H1 (cell line): ENCODE measurements at regions not wholly inside any gene's neighbourhood (a gene's known extent, or its start where the extent isn't known, plus 50 kb on each side); places are given as distances from the start of the nearest gene placed in this dataset.

Experiments
- TF ChIP-seq, protein P1 (sequence below): fragments of 300-600 bp; sonication (generic); IDR thresholded peaks from 2 replicates; pipeline ENCODE4 v1.7.1; 2012; ENCODE audit warnings: low read length, moderate library complexity, mild to moderate bottlenecking, inconsistent platforms; ENCODE audit not compliant: insufficient replicate concordance

DNA sequence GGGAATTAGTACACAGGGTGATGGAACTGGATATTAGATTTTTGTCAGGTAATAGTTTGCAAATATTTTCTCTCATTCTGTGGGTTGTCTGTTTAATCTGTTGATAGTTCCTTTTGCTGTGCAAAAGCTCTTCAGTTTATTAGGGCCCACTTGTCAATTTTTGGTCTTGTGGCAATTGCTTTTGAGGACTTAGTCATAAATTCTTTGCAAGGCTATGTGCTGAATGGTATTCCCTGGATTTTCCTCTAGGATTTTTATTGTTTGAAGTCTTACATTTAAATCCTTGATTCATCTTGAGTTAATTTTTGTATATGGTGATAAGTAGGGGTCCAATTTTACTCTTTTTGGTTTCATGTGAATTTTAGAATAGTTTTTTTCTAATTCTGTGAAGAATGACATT lies 111.3 kb downstream of the ARRDC4 start (continued):
- TF ChIP-seq, protein P1, sequence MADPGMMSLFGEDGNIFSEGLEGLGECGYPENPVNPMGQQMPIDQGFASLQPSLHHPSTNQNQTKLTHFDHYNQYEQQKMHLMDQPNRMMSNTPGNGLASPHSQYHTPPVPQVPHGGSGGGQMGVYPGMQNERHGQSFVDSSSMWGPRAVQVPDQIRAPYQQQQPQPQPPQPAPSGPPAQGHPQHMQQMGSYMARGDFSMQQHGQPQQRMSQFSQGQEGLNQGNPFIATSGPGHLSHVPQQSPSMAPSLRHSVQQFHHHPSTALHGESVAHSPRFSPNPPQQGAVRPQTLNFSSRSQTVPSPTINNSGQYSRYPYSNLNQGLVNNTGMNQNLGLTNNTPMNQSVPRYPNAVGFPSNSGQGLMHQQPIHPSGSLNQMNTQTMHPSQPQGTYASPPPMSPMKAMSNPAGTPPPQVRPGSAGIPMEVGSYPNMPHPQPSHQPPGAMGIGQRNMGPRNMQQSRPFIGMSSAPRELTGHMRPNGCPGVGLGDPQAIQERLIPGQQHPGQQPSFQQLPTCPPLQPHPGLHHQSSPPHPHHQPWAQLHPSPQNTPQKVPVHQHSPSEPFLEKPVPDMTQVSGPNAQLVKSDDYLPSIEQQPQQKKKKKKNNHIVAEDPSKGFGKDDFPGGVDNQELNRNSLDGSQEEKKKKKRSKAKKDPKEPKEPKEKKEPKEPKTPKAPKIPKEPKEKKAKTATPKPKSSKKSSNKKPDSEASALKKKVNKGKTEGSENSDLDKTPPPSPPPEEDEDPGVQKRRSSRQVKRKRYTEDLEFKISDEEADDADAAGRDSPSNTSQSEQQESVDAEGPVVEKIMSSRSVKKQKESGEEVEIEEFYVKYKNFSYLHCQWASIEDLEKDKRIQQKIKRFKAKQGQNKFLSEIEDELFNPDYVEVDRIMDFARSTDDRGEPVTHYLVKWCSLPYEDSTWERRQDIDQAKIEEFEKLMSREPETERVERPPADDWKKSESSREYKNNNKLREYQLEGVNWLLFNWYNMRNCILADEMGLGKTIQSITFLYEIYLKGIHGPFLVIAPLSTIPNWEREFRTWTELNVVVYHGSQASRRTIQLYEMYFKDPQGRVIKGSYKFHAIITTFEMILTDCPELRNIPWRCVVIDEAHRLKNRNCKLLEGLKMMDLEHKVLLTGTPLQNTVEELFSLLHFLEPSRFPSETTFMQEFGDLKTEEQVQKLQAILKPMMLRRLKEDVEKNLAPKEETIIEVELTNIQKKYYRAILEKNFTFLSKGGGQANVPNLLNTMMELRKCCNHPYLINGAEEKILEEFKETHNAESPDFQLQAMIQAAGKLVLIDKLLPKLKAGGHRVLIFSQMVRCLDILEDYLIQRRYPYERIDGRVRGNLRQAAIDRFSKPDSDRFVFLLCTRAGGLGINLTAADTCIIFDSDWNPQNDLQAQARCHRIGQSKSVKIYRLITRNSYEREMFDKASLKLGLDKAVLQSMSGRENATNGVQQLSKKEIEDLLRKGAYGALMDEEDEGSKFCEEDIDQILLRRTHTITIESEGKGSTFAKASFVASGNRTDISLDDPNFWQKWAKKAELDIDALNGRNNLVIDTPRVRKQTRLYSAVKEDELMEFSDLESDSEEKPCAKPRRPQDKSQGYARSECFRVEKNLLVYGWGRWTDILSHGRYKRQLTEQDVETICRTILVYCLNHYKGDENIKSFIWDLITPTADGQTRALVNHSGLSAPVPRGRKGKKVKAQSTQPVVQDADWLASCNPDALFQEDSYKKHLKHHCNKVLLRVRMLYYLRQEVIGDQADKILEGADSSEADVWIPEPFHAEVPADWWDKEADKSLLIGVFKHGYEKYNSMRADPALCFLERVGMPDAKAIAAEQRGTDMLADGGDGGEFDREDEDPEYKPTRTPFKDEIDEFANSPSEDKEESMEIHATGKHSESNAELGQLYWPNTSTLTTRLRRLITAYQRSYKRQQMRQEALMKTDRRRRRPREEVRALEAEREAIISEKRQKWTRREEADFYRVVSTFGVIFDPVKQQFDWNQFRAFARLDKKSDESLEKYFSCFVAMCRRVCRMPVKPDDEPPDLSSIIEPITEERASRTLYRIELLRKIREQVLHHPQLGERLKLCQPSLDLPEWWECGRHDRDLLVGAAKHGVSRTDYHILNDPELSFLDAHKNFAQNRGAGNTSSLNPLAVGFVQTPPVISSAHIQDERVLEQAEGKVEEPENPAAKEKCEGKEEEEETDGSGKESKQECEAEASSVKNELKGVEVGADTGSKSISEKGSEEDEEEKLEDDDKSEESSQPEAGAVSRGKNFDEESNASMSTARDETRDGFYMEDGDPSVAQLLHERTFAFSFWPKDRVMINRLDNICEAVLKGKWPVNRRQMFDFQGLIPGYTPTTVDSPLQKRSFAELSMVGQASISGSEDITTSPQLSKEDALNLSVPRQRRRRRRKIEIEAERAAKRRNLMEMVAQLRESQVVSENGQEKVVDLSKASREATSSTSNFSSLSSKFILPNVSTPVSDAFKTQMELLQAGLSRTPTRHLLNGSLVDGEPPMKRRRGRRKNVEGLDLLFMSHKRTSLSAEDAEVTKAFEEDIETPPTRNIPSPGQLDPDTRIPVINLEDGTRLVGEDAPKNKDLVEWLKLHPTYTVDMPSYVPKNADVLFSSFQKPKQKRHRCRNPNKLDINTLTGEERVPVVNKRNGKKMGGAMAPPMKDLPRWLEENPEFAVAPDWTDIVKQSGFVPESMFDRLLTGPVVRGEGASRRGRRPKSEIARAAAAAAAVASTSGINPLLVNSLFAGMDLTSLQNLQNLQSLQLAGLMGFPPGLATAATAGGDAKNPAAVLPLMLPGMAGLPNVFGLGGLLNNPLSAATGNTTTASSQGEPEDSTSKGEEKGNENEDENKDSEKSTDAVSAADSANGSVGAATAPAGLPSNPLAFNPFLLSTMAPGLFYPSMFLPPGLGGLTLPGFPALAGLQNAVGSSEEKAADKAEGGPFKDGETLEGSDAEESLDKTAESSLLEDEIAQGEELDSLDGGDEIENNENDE, result no peak
- TF ChIP-seq, all 59 proteins: peak for 0
